ENCODE measurements at regions not wholly inside any gene's neighbourhood (a gene's known extent, or its start where the extent isn't known, plus 50 kb on each side); places are given as distances from the start of the nearest gene placed in this dataset.

- TF ChIP-seq CTCF (IDR thresholded peaks at IDR 0.05; ENCODE audit: borderline replicate concordance, extremely low read depth, low read length, poor library complexity, severe bottlenecking) (no peak), EZH2 (IDR thresholded peaks at IDR 0.05; ENCODE audit: borderline replicate concordance, low read depth, low read length, severe bottlenecking) (no peak)
These were observed 362.6 kb upstream of the C1orf174 start for GRCh38 chr1:4262665-4263064.

Measured in DND-41 (cell line).